Thoracic aorta (tissue), 2 donors: ENCODE measurements at regions not wholly inside any gene's neighbourhood (a gene's known extent, or its start where the extent isn't known, plus 50 kb on each side); places are given as distances from the start of the nearest gene placed in this dataset.

ENCODE experiments used
- ATAC-seq: fragments of 150-250 bp; one replicate; pipeline ENCODE4 v1.8.0; 2017; ENCODE audit warnings: low read depth; ENCODE audit not compliant: insufficient number of reproducible peaks, low FRiP score
- DNase-seq: peaks from one replicate; pipeline ENCODE4 v3.0.0-alpha.2; 2020; ENCODE audit warnings: low spot score
- H3K27ac ChIP-seq, 2 donors: fragments of 200-600 bp; sonication (generic); 1 replicate in 1 of 2; 2 replicates in 1 of 2; pipeline ENCODE4 v1.5.1; 2016; ENCODE audit warnings: mild to moderate bottlenecking in 2 of 2, moderate library complexity in 2 of 2
- H3K27me3 ChIP-seq: fragments of 200-600 bp; sonication (generic); replicated peaks from 2 replicates; pipeline ENCODE4 v1.6.0; 2016; ENCODE audit warnings: mild to moderate bottlenecking; ENCODE audit not compliant: insufficient read depth
- H3K36me3 ChIP-seq: fragments of 200-600 bp; sonication (generic); one replicate; pipeline ENCODE4 v1.5.1; 2016
- H3K4me1 ChIP-seq, 2 donors: fragments of 200-600 bp; sonication (generic); 1 replicate in 1 of 2; 2 replicates in 1 of 2; pipeline versions ENCODE4 v1.5.1 to v1.6.0; 2016; ENCODE audit warnings: low read depth in 2 of 2, mild to moderate bottlenecking in 1 of 2; ENCODE audit not compliant: control insufficient read depth in 1 of 2
- H3K4me3 ChIP-seq: fragments of 200-600 bp; sonication (generic); 2 replicates; pipeline ENCODE4 v1.5.1; 2016; ENCODE audit warnings: mild to moderate bottlenecking
- H3K9me3 ChIP-seq: fragments of 200-600 bp; sonication (generic); 2 replicates; pipeline ENCODE4 v1.5.1; 2016
- TF ChIP-seq, protein P1 (sequence below): fragments of 200-600 bp; sonication (generic); IDR thresholded peaks from one replicate; pipeline ENCODE4 v1.5.1; 2019; ENCODE audit warnings: antibody characterized with exemption

DNA sequence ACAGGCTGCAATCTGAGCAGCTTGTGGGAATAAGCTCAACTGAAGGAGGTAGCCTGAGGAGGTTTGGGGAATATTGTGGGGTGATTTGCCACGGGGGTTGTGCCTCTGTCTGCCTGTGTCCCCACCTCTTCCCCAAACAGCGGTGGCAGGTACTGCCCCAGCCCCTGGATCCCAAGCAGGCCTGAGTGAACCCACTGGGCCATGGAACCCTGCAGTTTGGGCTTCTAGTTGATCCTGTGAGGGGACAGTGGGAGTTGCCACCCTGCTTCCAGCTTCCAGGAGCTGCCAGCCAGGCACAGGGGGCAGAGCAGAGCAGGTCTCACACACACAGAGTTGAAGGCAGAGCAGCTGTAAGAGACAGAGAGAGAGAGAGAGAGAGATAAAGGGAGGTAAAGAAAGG lies 97.4 kb downstream of the PJA1 start:
- ATAC-seq (no peak), DNase-seq (no peak)
- TF ChIP-seq, protein P1, sequence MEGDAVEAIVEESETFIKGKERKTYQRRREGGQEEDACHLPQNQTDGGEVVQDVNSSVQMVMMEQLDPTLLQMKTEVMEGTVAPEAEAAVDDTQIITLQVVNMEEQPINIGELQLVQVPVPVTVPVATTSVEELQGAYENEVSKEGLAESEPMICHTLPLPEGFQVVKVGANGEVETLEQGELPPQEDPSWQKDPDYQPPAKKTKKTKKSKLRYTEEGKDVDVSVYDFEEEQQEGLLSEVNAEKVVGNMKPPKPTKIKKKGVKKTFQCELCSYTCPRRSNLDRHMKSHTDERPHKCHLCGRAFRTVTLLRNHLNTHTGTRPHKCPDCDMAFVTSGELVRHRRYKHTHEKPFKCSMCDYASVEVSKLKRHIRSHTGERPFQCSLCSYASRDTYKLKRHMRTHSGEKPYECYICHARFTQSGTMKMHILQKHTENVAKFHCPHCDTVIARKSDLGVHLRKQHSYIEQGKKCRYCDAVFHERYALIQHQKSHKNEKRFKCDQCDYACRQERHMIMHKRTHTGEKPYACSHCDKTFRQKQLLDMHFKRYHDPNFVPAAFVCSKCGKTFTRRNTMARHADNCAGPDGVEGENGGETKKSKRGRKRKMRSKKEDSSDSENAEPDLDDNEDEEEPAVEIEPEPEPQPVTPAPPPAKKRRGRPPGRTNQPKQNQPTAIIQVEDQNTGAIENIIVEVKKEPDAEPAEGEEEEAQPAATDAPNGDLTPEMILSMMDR: no peak
- H3K4me1 ChIP-seq: peaks cover 0 to 4% of the 10 kb centered on the region in 2 donors
- H3K27me3 ChIP-seq: no peaks in the 10 kb centered on the region
- no peaks in the 10 kb centered on the region for H3K9me3 ChIP-seq
- H3K27ac ChIP-seq: no peak overlapping the region
- no peak overlapping the region for H3K4me3 ChIP-seq
- H3K36me3 ChIP-seq: no peaks in the 10 kb centered on the region

DNA sequence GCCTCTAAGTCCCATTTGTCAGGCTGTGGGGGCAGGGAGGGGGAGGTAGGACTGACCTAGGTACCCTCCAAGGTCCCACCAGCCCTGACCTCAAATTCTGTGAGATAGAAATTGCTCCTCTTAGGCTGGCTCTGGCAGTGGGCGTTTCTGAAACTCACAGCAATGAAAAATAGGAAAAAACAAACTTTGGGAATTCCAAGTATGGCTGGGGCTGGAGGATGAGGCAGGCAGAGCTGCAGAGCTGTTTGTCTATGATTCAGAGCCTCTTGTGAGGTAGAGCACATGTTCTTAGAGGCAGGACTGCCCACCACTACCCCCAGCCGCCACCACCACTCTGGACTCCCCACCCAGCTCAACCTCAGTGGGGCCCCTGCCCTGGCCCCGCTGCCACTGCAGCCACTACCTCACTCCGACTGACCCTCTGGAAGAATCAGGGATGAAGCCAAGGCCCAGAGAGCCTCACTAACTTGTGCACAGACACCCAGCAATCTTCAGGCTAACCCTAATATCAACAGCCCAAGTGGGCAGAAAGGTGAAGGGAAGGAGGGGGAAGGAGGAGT lies 98.2 kb downstream of the PJA1 start:
- no peaks in the 10 kb centered on the region for H3K27me3 ChIP-seq
- no peak for DNase-seq
- H3K4me3 ChIP-seq: no peak overlapping the region
- H3K9me3 ChIP-seq: no peaks in the 10 kb centered on the region
- peaks cover 0 to 4% of the 10 kb centered on the region in 2 donors for H3K4me1 ChIP-seq
- H3K27ac ChIP-seq: no peak overlapping the region
- TF ChIP-seq, protein P1: no peak
- no peak for ATAC-seq
- H3K36me3 ChIP-seq: no peaks in the 10 kb centered on the region

DNA sequence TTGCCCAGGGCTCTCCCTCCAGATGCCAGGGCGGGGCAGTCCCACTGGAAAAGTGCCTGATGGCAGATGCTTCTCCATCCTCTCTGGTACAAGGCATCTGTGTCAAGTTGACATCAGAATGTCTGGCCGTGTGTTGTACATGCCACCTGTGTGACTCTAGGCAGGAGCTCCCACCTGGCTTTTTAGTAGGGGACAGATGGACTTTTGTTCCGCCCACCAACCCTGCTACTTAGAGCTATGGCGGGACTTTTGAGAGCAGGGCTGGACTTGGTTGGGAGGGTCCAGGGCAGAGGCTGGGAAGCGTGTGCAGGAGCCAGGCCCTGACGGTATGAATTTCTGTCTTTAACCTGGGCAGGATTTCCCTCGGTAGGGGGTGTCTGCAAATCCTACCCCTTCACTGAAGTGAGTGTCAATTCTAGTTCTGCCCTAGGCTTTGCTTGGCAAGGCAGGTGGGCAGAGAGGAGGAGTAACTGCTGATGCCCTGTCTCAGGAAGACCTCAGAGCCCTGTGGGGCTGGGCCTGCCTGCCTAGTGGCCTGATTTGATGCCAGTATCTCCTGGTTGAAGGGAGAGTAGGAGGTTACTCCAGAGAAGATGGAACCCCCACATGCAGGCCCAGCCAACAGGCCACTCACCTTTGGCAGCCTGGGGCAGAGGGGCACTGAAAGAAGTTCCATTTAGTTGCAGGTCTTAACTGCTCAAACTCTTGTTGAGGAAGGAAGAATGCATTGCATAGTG lies 99.1 kb downstream of the PJA1 start:
- Histone ChIP-seq H3K36me3 (no peaks in the 10 kb centered on the region), H3K4me1 (peaks cover 0 to 2% of the 10 kb centered on the region in 2 donors), H3K27ac (no peak overlapping the region), H3K9me3 (no peaks in the 10 kb centered on the region), H3K27me3 (no peaks in the 10 kb centered on the region), H3K4me3 (no peak overlapping the region)
- TF ChIP-seq, protein P1: no peak
- DNase-seq: no peak
- no peak for ATAC-seq

DNA sequence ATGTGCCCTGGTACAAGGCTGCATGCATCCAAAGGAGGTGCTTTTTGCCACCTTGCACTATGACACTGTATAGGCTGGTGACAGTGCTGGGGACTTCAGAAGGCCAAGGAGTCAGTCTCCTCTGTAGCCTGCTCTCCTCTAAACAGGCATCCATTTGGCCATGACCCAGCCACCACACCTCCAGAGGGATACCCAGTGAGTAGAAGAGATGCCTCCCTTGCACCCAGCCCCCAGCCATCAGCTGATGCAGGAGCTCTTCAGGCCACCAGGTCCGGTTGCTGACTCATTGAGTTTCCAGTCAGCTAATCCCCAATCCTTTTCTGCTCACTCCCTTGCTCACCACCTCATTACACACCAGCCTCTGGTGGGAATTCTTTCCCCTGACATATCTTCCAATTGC lies 99.8 kb downstream of the PJA1 start:
- no peak overlapping the region for H3K27ac ChIP-seq
- no peaks in the 10 kb centered on the region for H3K27me3 ChIP-seq
- no peaks in the 10 kb centered on the region for H3K36me3 ChIP-seq
- H3K9me3 ChIP-seq: no peaks in the 10 kb centered on the region
- H3K4me1 ChIP-seq: no peaks in the 10 kb centered on the region
- TF ChIP-seq, protein P1: no peak
- no peak overlapping the region for H3K4me3 ChIP-seq
- DNase-seq (no peak), ATAC-seq (no peak)

DNA sequence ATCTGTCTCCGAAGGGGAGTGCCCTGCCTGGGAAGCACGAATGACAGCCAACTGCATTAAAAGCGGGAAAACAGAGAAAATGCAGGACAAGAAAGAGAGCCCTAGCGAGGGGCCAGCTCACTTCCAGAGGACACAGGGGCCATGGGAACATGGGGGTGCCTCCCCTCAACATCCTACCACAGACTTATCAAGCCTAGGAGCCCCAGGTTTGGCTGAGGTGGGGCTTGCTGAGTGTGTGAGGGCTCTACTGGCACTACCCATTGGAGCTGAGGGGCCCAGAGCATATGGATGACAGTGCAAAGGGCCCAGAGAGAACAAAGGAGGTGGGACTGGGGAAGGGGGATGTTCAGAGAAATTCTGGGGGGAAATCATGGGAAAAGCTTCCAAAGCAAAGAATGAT lies 101.8 kb downstream of the PJA1 start:
- DNase-seq: no peak
- no peak for ATAC-seq

More for the DNA sequence above, 101.8 kb downstream of the PJA1 start:
- TF ChIP-seq, protein P1: no peak
- H3K36me3 ChIP-seq: no peaks in the 10 kb centered on the region
- H3K27ac ChIP-seq: no peak overlapping the region
- no peaks in the 10 kb centered on the region for H3K9me3 ChIP-seq
- H3K4me1 ChIP-seq: no peaks in the 10 kb centered on the region
- H3K27me3 ChIP-seq: no peaks in the 10 kb centered on the region
- H3K4me3 ChIP-seq: no peak overlapping the region
